ENCODE measurements at regions not wholly inside any gene's neighbourhood (a gene's known extent, or its start where the extent isn't known, plus 50 kb on each side); places are given as distances from the start of the nearest gene placed in this dataset.
A peak's percentile ranks its signal among the peaks of the same experiment; 100 is the strongest.

DNA sequence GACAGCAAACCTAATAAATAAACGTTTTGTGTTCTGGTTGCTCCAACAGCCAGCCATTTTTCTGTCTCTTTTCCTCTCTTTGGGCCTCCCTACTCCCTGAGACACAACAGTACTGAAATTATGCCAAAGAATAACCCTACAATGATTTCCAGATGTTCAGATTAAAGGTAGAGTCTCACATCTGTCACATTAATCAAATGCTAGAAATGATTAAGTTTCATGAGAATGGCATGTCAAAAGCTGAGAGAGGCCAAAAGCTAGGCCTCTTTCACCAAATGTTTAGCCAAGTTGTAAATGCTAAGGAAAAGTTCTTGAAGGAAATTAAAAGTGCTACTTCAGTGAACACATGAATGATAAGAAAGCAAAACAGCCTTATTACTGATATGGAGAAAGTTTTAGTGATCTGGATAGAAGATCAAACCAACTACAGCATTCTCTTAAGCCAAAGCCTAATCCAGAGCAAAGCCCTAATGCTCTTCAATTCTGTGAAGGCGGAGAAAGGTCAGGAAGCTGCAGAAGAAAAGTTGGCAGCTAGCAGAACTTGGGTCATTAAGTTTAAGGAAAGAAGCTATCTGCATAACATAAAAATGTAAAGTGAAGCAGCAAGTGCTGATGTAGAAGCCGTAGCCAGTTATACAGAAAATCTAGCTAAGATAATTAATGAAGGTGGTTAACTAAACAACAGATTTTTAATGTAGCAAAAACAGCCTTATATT is 182.1 kb upstream of the NUDT6 start:
- no peaks in the 10 kb centered on the region for H3K36me3 ChIP-seq
- intact Hi-C loops (cut with DNase I): loop anchor here (10.0 kb wide), 1 partner anchor 1010 kb away; no protein-coding TSS in a partner anchor
- no peak overlapping the region for H3K4me3 ChIP-seq
- no peaks in the 10 kb centered on the region for H3K9me3 ChIP-seq
- TF ChIP-seq, protein P1, sequence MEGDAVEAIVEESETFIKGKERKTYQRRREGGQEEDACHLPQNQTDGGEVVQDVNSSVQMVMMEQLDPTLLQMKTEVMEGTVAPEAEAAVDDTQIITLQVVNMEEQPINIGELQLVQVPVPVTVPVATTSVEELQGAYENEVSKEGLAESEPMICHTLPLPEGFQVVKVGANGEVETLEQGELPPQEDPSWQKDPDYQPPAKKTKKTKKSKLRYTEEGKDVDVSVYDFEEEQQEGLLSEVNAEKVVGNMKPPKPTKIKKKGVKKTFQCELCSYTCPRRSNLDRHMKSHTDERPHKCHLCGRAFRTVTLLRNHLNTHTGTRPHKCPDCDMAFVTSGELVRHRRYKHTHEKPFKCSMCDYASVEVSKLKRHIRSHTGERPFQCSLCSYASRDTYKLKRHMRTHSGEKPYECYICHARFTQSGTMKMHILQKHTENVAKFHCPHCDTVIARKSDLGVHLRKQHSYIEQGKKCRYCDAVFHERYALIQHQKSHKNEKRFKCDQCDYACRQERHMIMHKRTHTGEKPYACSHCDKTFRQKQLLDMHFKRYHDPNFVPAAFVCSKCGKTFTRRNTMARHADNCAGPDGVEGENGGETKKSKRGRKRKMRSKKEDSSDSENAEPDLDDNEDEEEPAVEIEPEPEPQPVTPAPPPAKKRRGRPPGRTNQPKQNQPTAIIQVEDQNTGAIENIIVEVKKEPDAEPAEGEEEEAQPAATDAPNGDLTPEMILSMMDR (IDR thresholded peaks at IDR 0.05): no peak
- H3K27me3 ChIP-seq: no peaks in the 10 kb centered on the region
- DNase-seq: no peak
- ATAC-seq: no peak
- H3K4me1 ChIP-seq: peaks cover 6% of the 10 kb centered on the region
- H3K27ac ChIP-seq: no peak overlapping the region

DNA sequence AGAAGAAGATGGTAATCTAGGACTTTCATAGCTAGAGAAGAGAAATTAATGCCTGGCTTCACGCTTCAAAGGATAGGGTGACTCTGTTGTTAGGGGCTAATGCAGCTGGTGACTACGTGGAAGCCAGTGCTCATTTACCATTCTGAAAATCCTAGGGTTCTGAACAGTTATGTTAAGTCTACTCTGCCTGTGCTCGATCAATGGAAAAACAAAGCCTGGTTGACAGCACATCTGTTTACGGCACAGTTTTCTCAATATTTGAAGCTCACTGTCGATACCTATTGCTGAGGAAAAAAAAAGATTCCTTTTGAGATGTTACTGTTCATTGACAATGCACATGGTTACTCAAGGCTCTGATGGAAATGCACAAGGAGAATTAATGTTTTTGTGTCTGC is 182.6 kb upstream of the NUDT6 start:
- ATAC-seq: no peak
- DNase-seq: no peak

DNA sequence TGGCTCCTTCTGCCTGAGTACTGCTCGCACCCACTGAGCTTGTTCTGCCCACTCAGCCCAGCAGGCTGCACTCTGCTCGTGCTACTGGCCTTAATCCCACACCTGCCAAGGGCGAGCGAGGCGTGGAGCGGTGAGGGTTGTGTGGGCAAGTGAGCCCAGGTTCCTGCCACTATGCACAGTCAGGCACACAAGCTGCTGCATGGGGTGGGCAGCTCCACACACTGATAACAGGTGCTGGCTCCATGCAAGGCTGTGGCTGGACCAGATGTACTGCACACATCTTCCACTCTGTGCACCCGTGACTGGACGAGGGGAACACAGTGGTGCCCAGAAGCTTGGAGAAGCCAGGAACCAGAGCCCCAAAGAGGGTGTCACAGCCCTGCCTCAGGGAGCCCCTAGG is 184.3 kb upstream of the NUDT6 start:
- TF ChIP-seq, protein P1 (IDR thresholded peaks at IDR 0.05): no peak
- no peak for DNase-seq
- ATAC-seq: no peak
- Histone ChIP-seq H3K9me3 (no peaks in the 10 kb centered on the region), H3K27ac (no peak overlapping the region), H3K36me3 (no peaks in the 10 kb centered on the region), H3K4me1 (peaks cover 6% of the 10 kb centered on the region), H3K4me3 (no peak overlapping the region), H3K27me3 (no peaks in the 10 kb centered on the region)
- intact Hi-C loops (cut with DNase I): loop anchor here (10.0 kb wide), 1 partner anchor 1008 kb away; no protein-coding TSS in a partner anchor

More for the DNA sequence above, 182.6 kb upstream of the NUDT6 start:
- no peaks in the 10 kb centered on the region for H3K9me3 ChIP-seq
- H3K36me3 ChIP-seq: no peaks in the 10 kb centered on the region
- no peak overlapping the region for H3K4me3 ChIP-seq
- H3K27ac ChIP-seq: no peak overlapping the region
- TF ChIP-seq, protein P1 (IDR thresholded peaks at IDR 0.05): no peak
- intact Hi-C loops (cut with DNase I): loop anchor here (10.0 kb wide), 1 partner anchor 1010 kb away; no protein-coding TSS in a partner anchor
- peaks cover 6% of the 10 kb centered on the region for H3K4me1 ChIP-seq
- H3K27me3 ChIP-seq: no peaks in the 10 kb centered on the region

DNA sequence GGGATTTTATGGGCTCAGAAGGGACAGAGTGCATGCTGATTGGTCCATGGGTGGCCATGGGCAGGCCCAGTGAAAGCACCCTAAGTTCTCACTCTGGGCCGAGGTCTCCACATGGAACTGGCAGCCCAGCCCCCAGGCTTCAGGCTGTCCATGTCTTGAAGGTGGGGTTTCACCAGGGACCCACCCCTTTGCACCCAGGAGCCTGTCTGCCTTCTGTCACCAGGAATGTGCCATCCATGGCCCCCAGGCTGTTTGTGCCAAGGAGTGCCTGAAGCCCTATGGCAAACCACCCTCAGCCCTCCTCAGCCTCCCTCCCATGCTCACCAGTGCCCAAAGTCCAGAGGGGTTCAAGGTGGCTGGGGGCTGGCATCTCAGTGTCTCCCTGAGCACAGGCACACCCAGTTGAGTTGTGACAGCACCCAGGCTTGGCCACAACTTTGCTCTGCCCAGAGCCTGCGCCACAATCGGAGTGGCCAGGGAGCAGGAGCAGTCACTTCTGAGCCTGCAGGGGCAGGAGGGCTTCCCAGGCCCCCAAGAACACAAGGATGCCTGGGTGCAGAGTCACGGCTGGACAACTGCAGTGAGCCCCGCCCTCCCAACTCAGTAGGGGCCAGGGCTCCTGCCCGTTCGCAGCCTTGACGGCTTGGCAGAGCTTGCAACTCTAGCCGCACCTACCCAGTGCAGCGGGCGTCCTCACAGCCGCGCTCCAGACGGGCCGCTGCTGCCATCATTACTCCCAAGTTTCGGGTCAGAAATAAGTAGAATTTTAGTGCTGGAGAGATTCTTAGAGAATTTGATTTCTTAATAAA is 185.3 kb upstream of the NUDT6 start:
- intact Hi-C loops (cut with DNase I): loop anchor here (10.0 kb wide), 1 partner anchor 1007 kb away; no protein-coding TSS in a partner anchor
- Histone ChIP-seq H3K9me3 (no peaks in the 10 kb centered on the region), H3K27ac (no peak overlapping the region), H3K36me3 (no peaks in the 10 kb centered on the region), H3K27me3 (no peaks in the 10 kb centered on the region), H3K4me3 (no peak overlapping the region), H3K4me1 (peaks cover 6% of the 10 kb centered on the region)
- TF ChIP-seq, protein P1 (IDR thresholded peaks at IDR 0.05): no peak
- ATAC-seq (peak; percentile 28), DNase-seq (no peak)

DNA sequence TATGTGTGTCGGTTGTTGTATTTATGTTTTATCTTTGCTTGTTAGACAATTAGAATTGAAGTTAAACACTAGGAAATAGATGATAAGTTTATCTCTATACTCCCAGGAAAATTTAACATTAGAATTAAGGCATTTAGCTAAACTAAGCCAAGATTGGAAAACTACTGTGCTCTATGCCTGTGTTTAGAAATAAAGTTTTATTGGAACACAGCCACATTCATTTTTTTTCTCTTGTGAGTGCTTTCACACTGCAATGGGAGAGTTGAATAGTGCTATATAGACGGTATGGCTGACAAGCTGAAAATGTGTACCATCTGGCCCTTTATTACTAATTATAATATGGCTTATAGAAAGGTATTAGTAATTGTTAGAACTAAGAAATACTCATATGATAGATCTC is 186.7 kb upstream of the NUDT6 start:
- Histone ChIP-seq H3K36me3 (no peaks in the 10 kb centered on the region), H3K9me3 (no peaks in the 10 kb centered on the region), H3K27ac (no peak overlapping the region), H3K4me3 (no peak overlapping the region), H3K27me3 (no peaks in the 10 kb centered on the region), H3K4me1 (peaks cover 6% of the 10 kb centered on the region)
- ATAC-seq (no peak), DNase-seq (no peak)
- TF ChIP-seq, protein P1 (IDR thresholded peaks at IDR 0.05): no peak
- intact Hi-C loops (cut with DNase I): loop anchor here (10.0 kb wide), 1 partner anchor 1006 kb away; no protein-coding TSS in a partner anchor
